Glutamatergic neuron (in vitro differentiated cells): ENCODE measurements at regions not wholly inside any gene's neighbourhood (a gene's known extent, or its start where the extent isn't known, plus 50 kb on each side); places are given as distances from the start of the nearest gene placed in this dataset.

Source experiments
- DNase-seq: peaks from one replicate; pipeline ENCODE4 v3.0.0; 2022
- H3K27ac Mint-ChIP-seq: one replicate; pipeline ENCODE4 v1.8.0; 2020; ENCODE audit warnings: mild to moderate bottlenecking, mixed read lengths, inconsistent platforms; ENCODE audit not compliant: unreplicated experiment
- H3K27me3 Mint-ChIP-seq: one replicate; pipeline ENCODE4 v1.8.0; 2020; ENCODE audit warnings: mild to moderate bottlenecking, moderate library complexity, mixed read lengths, inconsistent platforms; ENCODE audit not compliant: unreplicated experiment
- H3K36me3 Mint-ChIP-seq: one replicate; pipeline ENCODE4 v1.8.0; 2020; ENCODE audit warnings: mild to moderate bottlenecking, mixed read lengths, inconsistent platforms; ENCODE audit not compliant: unreplicated experiment
- H3K4me1 Mint-ChIP-seq: one replicate; pipeline ENCODE4 v1.8.0; 2020; ENCODE audit warnings: mild to moderate bottlenecking, low read depth, mixed read lengths, inconsistent platforms; ENCODE audit not compliant: unreplicated experiment
- H3K4me3 Mint-ChIP-seq: one replicate; pipeline ENCODE4 v1.8.0; 2020; ENCODE audit warnings: mild to moderate bottlenecking, mixed read lengths, inconsistent platforms; ENCODE audit not compliant: unreplicated experiment
- H3K9me3 Mint-ChIP-seq: one replicate; pipeline ENCODE4 v1.8.0; 2020; ENCODE audit warnings: mild to moderate bottlenecking, moderate library complexity, mixed read lengths, inconsistent platforms; ENCODE audit not compliant: unreplicated experiment
- CTCF ChIP-seq: fragments of 200-600 bp; sonication (generic); IDR thresholded peaks from one replicate; pipeline ENCODE4 v1.5.0; 2021; ENCODE audit not compliant: partially characterized antibody, unreplicated experiment

DNA sequence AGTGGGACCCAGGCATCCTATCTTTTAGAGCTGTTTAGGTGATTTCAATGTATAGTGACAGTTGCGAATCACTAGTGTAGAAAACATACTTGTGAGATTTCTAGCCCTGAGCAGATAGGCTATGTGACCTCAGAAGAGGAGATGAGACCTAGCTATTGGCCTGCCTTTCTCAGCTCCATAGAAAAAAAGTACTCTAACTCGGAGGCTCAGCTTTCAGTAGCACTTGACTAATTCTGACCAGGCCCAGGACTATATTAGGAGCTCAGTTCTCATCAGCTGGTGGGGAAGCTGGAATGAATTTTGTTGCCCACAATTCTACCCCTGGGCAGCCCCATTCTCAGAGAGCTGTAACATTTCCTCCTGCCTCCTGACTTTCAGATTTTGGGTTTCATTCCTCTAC is 179.9 kb upstream of the NAMPT start:
- Mint-ChIP-seq H3K9me3 (peaks cover 3% of the 10 kb centered on the region), H3K36me3 (no peaks in the 10 kb centered on the region), H3K27me3 (peaks cover 3% of the 10 kb centered on the region), H3K4me3 (no peak overlapping the region), H3K4me1 (peaks cover 7% of the 10 kb centered on the region), H3K27ac (no peak overlapping the region)
- no peak for DNase-seq
- TF ChIP-seq CTCF = no peak

DNA sequence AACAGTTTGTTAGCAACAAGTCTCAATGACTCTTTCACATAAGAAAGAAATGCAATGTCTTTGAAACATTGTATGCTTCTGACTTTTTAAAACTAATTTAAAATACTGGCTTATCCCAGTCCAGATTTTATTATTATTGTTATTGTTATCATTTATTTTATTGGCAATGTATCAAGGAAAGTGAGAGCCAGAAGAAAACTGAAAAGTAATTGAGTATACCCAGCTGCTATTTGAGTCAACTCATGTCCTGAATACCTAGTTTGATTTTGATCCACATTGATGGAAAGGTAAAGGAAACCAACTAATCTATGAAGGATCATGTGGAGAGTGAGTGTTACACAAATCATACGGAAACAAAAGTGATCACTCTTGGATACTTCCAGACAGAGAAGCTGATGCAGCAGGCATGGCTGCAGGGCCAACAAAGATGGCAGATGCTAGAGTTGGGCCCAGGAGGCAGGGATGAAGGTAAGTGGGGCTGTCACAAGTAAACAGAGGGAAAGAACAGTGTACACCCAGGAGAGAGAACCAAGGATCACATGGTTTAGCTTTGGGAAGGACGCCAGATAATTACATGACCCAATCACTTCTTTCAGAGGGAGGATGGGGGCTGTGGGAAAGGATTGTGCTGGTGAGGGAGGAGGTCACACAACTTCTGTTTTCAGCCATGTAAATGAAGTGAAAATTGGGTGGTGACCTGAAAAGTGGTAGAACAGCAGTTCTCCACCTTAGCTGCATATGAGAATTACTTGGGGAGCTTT is 179.2 kb upstream of the NAMPT start:
- H3K27ac Mint-ChIP-seq = no peak overlapping the region
- peaks cover 7% of the 10 kb centered on the region for H3K4me1 Mint-ChIP-seq

GRCh38 chr7:106462914-106463482 is 178.2 kb upstream of the NAMPT start:
- Mint-ChIP-seq H3K4me3 (no peak overlapping the region), H3K36me3 (peaks cover 13% of the 10 kb centered on the region), H3K9me3 (peaks cover 12% of the 10 kb centered on the region), H3K27ac (no peak overlapping the region), H3K4me1 (peaks cover 7% of the 10 kb centered on the region), H3K27me3 (peaks cover 3% of the 10 kb centered on the region)
- peak; percentile 30 for DNase-seq
- no peak for TF ChIP-seq CTCF

More for the DNA sequence above, 179.2 kb upstream of the NAMPT start:
- H3K36me3 Mint-ChIP-seq = peaks cover 3% of the 10 kb centered on the region
- no peak for TF ChIP-seq CTCF
- DNase-seq = no peak
- H3K9me3 Mint-ChIP-seq = peaks cover 3% of the 10 kb centered on the region
- H3K27me3 Mint-ChIP-seq = peaks cover 3% of the 10 kb centered on the region
- H3K4me3 Mint-ChIP-seq = no peak overlapping the region

DNA sequence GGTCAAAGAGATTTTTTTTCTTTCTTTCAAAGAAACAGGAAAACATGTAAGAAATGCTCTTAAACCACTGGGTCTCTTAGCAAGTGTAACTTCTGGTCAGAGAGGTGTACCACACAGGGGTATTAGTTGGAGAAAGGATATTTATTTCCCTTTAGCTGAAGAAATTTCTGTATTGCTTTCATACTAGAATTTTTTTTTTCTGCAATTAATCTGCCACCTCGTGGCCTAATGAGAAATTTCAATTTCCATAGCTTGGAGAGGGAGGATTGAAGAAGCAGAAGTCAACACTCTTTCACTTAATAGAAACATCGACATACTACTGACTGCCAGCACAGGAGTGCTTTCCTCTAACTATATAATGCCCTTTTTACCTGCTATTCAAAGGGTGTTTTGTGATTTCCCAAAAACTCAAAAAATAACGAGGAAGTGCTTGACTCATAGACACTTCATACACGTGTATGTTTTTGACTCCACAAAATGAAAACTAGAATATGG is 177.6 kb upstream of the NAMPT start:
- Mint-ChIP-seq H3K36me3 (peaks cover 14% of the 10 kb centered on the region), H3K4me1 (peaks cover 7% of the 10 kb centered on the region), H3K27ac (no peak overlapping the region), H3K27me3 (peaks cover 3% of the 10 kb centered on the region), H3K4me3 (no peak overlapping the region), H3K9me3 (peaks cover 12% of the 10 kb centered on the region)
- TF ChIP-seq CTCF = peak; percentile 66
- DNase-seq = no peak

- Mint-ChIP-seq H3K4me3 (no peak overlapping the region), H3K36me3 (peaks cover 19% of the 10 kb centered on the region), H3K4me1 (peaks cover 7% of the 10 kb centered on the region), H3K9me3 (peaks cover 12% of the 10 kb centered on the region), H3K27ac (no peak overlapping the region), H3K27me3 (peaks cover 3% of the 10 kb centered on the region)
- TF ChIP-seq CTCF = no peak
- DNase-seq = no peak
These were observed 176.0 kb upstream of the NAMPT start for GRCh38 chr7:106460792-106461254.
